HUES6 (cell line): ENCODE measurements at regions not wholly inside any gene's neighbourhood (a gene's known extent, or its start where the extent isn't known, plus 50 kb on each side); places are given as distances from the start of the nearest gene placed in this dataset.
A peak's percentile ranks its signal among the peaks of the same experiment; 100 is the strongest.
"Not testable (repeated sequence)": the region's sequence is repeated elsewhere in the genome, so short reads cannot be mapped to it uniquely, and the experiment has no call there.

ENCODE experiments used
- H3K27ac ChIP-seq: 2 replicates; pipeline ENCODE4 v1.7.0; 2013; ENCODE audit warnings: low read depth, mild to moderate bottlenecking, low read length, inconsistent platforms
- H3K27me3 ChIP-seq: 2 replicates; pipeline ENCODE4 v1.6.1; 2013; ENCODE audit warnings: low read length; ENCODE audit not compliant: control insufficient read depth, insufficient read depth
- H3K36me3 ChIP-seq: 2 replicates; pipeline ENCODE4 v1.6.1; 2013; ENCODE audit warnings: low read length; ENCODE audit not compliant: control insufficient read depth, insufficient read depth
- H3K4me1 ChIP-seq: 2 replicates; pipeline ENCODE4 v1.6.1; 2013; ENCODE audit warnings: low read length; ENCODE audit not compliant: control insufficient read depth, insufficient read depth
- H3K4me3 ChIP-seq: 2 replicates; pipeline ENCODE4 v1.5.1; 2013; ENCODE audit warnings: low read depth, low read length
- H3K9ac ChIP-seq: one replicate; pipeline ENCODE4 v1.6.1; 2013; ENCODE audit warnings: mild to moderate bottlenecking, low read length
- H3K9me3 ChIP-seq: 2 replicates; pipeline ENCODE4 v1.6.1; 2013; ENCODE audit warnings: low read depth, low read length; ENCODE audit not compliant: control insufficient read depth, insufficient read depth

GRCh38 chr1:81287411-81288080, 513.2 kb upstream of the ADGRL2 start:
- no peaks in the 10 kb centered on the region for H3K36me3 ChIP-seq
- H3K4me3 ChIP-seq, result no peak overlapping the region
- no peaks in the 10 kb centered on the region for H3K9me3 ChIP-seq
- no peak overlapping the region for H3K27ac ChIP-seq
- H3K27me3 ChIP-seq, result no peaks in the 10 kb centered on the region
- H3K9ac ChIP-seq, result no peak overlapping the region
- no peaks in the 10 kb centered on the region for H3K4me1 ChIP-seq

GRCh38 chr1:81270051-81270450, 530.7 kb upstream of the ADGRL2 start:
- Histone ChIP-seq H3K4me1 (peaks cover 11% of the 10 kb centered on the region), H3K27me3 (no peaks in the 10 kb centered on the region), H3K4me3 (no peak overlapping the region), H3K36me3 (no peaks in the 10 kb centered on the region), H3K9me3 (no peaks in the 10 kb centered on the region), H3K9ac (no peak overlapping the region), H3K27ac (no peak overlapping the region)

- Histone ChIP-seq H3K9ac (no peak overlapping the region), H3K4me3 (no peak overlapping the region), H3K27ac (no peak overlapping the region), H3K4me1 (peaks cover 16% of the 10 kb centered on the region), H3K27me3 (no peaks in the 10 kb centered on the region), H3K9me3 (no peaks in the 10 kb centered on the region), H3K36me3 (no peaks in the 10 kb centered on the region)
These were observed 535.8 kb upstream of the ADGRL2 start for GRCh38 chr1:81264976-81265375.

GRCh38 chr1:81259625-81260411, 540.9 kb upstream of the ADGRL2 start:
- no peak overlapping the region for H3K27ac ChIP-seq
- peaks cover 12% of the 10 kb centered on the region for H3K4me1 ChIP-seq
- no peaks in the 10 kb centered on the region for H3K27me3 ChIP-seq
- H3K9me3 ChIP-seq, result no peaks in the 10 kb centered on the region
- no peaks in the 10 kb centered on the region for H3K36me3 ChIP-seq
- no peak overlapping the region for H3K4me3 ChIP-seq
- H3K9ac ChIP-seq, result no peak overlapping the region

GRCh38 chr1:81254560-81254959, 546.2 kb upstream of the ADGRL2 start:
- peaks cover 12% of the 10 kb centered on the region for H3K36me3 ChIP-seq
- no peaks in the 10 kb centered on the region for H3K27me3 ChIP-seq
- H3K27ac ChIP-seq, result no peak overlapping the region
- no peak overlapping the region for H3K9ac ChIP-seq
- no peaks in the 10 kb centered on the region for H3K9me3 ChIP-seq
- H3K4me3 ChIP-seq, result no peak overlapping the region
- H3K4me1 ChIP-seq, result peaks cover 42% of the 10 kb centered on the region

- Histone ChIP-seq H3K4me3 (no peak overlapping the region), H3K27ac (no peak overlapping the region), H3K27me3 (no peaks in the 10 kb centered on the region), H3K36me3 (peaks cover 13% of the 10 kb centered on the region), H3K4me1 (peaks cover 37% of the 10 kb centered on the region), H3K9me3 (no peaks in the 10 kb centered on the region), H3K9ac (no peak overlapping the region)
These were observed 546.7 kb upstream of the ADGRL2 start for GRCh38 chr1:81254068-81254467.

- Histone ChIP-seq H3K9ac (no peak overlapping the region), H3K27ac (peak overlapping the region; percentile 33), H3K4me3 (peak overlapping the region; percentile 24; the same call in 1 of the 2 replicates), H3K27me3 (no peaks in the 10 kb centered on the region), H3K36me3 (peaks cover 25% of the 10 kb centered on the region), H3K4me1 (peaks cover 33% of the 10 kb centered on the region), H3K9me3 (no peaks in the 10 kb centered on the region)
These were observed 548.1 kb upstream of the ADGRL2 start for GRCh38 chr1:81252471-81253151.

GRCh38 chr1:81250825-81251224, 549.9 kb upstream of the ADGRL2 start:
- peak overlapping the region; percentile 92 for H3K9ac ChIP-seq
- H3K27ac ChIP-seq, result peak overlapping the region; percentile 95
- peaks cover 33% of the 10 kb centered on the region for H3K4me1 ChIP-seq
- H3K36me3 ChIP-seq, result peaks cover 40% of the 10 kb centered on the region
- H3K9me3 ChIP-seq, H3K27me3 ChIP-seq: not testable (repeated sequence)
- peak overlapping the region; percentile 23 for H3K4me3 ChIP-seq

GRCh38 chr1:81245084-81245715, 555.5 kb upstream of the ADGRL2 start:
- peak overlapping the region; percentile 87 for H3K4me3 ChIP-seq
- H3K9ac ChIP-seq, result peak overlapping the region; percentile 98
- H3K27me3 ChIP-seq, H3K9me3 ChIP-seq: not testable (repeated sequence)
- H3K36me3 ChIP-seq, result peaks cover 31% of the 10 kb centered on the region
- peaks cover 37% of the 10 kb centered on the region for H3K4me1 ChIP-seq
- H3K27ac ChIP-seq, result peak overlapping the region; percentile 96

- H3K4me1 ChIP-seq, result peaks cover 42% of the 10 kb centered on the region
- H3K27ac ChIP-seq, H3K4me3 ChIP-seq, H3K9me3 ChIP-seq, H3K27me3 ChIP-seq: not testable (repeated sequence)
- H3K36me3 ChIP-seq, result peaks cover 29% of the 10 kb centered on the region
- peak overlapping the region; percentile 22 for H3K9ac ChIP-seq
These were observed 556.1 kb upstream of the ADGRL2 start for GRCh38 chr1:81244612-81245011.
